Upper lobe of left lung (tissue), 6 donors: ENCODE measurements at regions not wholly inside any gene's neighbourhood (a gene's known extent, or its start where the extent isn't known, plus 50 kb on each side); places are given as distances from the start of the nearest gene placed in this dataset.

Experiments
- ATAC-seq, 2 donors: fragments of 200-7000 bp; cut with Tn5 transposase; one replicate each; pipeline ENCODE4 v1.9.1; 2022; ENCODE audit warnings: mild to moderate bottlenecking in 2 of 2, moderate library complexity in 2 of 2; ENCODE audit not compliant: low FRiP score in 2 of 2
- DNase-seq, 2 donors: peaks; one replicate each; pipeline ENCODE4 v3.0.0-alpha.2; 2019 to 2020
- H3K27ac ChIP-seq, 4 donors: fragments of 200-600 bp; sonication (generic); one replicate each; pipeline ENCODE4 v1.5.1; 2016 to 2019
- H3K27me3 ChIP-seq, 4 donors: fragments of 200-600 bp; sonication (generic); one replicate each; pipeline ENCODE4 v1.5.1; 2017 to 2019
- H3K36me3 ChIP-seq, 4 donors: fragments of 200-600 bp; sonication (generic); one replicate each; pipeline ENCODE4 v1.5.1; 2016 to 2019
- H3K4me1 ChIP-seq, 4 donors: fragments of 200-600 bp; sonication (generic); one replicate each; pipeline ENCODE4 v1.5.1; 2018 to 2019
- H3K4me3 ChIP-seq, 4 donors: fragments of 200-600 bp; sonication (generic); one replicate each; pipeline ENCODE4 v1.5.1; 2017 to 2019; ENCODE audit warnings: mild to moderate bottlenecking in 2 of 4, moderate library complexity in 1 of 4
- H3K9me3 ChIP-seq, 4 donors: fragments of 200-600 bp; sonication (generic); one replicate each; pipeline ENCODE4 v1.5.1; 2018 to 2019
- CTCF ChIP-seq, 6 experiments: fragments of 450-650 bp in 4 of 6; fragments of 200-600 bp in 2 of 6; sonication (generic) in 2 of 6; IDR thresholded peaks; one replicate each; pipeline ENCODE4 v1.5.1; 2016 to 2019; ENCODE audit warnings: antibody characterized with exemption in 6 of 6
- EP300 ChIP-seq, 4 donors: sonication (generic); formaldehyde crosslinking; IDR thresholded peaks; one replicate each; pipeline ENCODE4 v1.5.1; 2017; ENCODE audit warnings: antibody characterized with exemption in 4 of 4, control low read depth in 2 of 4
- POLR2A ChIP-seq, 4 donors: fragments of 450-650 bp; IDR thresholded peaks; one replicate each; pipeline ENCODE4 v1.5.1; 2016 to 2017; ENCODE audit warnings: antibody characterized with exemption in 4 of 4, mild to moderate bottlenecking in 2 of 4
- POLR2AphosphoS5 ChIP-seq, 2 donors: sonication (generic); formaldehyde crosslinking; IDR thresholded peaks; one replicate each; pipeline ENCODE4 v1.5.1; 2017; ENCODE audit warnings: antibody characterized with exemption in 2 of 2
- WGBS, 2 donors: methylation state at CpG; one replicate each; pipeline ENCODE4 v1.1.5; 2017 to 2018; 5-methylcytosine and 5-hydroxymethylcytosine counted together
- donor health status: DM: no; HTN: no; CAD: no; lungs with moderate emphysema.
- donor health status: DM: no; HTN: yes; CAD: no; lungs with severe emphysema.

- no peak overlapping the region for H3K27ac ChIP-seq
- no peak overlapping the region for H3K4me3 ChIP-seq
- H3K27me3 ChIP-seq = no peaks in the 10 kb centered on the region
- H3K9me3 ChIP-seq = no peaks in the 10 kb centered on the region
- DNase-seq (no peak), ATAC-seq (peak in 1 of 2 donors; percentile 52)
- no peaks in the 10 kb centered on the region for H3K4me1 ChIP-seq
- TF ChIP-seq CTCF (IDR thresholded peaks at IDR 0.05) = no peak
- no peak for TF ChIP-seq EP300 (IDR thresholded peaks at IDR 0.05)
- WGBS, 2 donors = 40 to 52% methylated on average over 19 of the region's 19 CpGs
- no peaks in the 10 kb centered on the region for H3K36me3 ChIP-seq
Observed at GRCh38 chr22:27399161-27399560, 402.4 kb downstream of the MN1 start.

GRCh38 chr22:27400811-27401210 is 400.7 kb downstream of the MN1 start:
- Histone ChIP-seq H3K4me1 (no peaks in the 10 kb centered on the region), H3K27me3 (no peaks in the 10 kb centered on the region), H3K9me3 (no peaks in the 10 kb centered on the region), H3K4me3 (no peak overlapping the region), H3K36me3 (no peaks in the 10 kb centered on the region), H3K27ac (no peak overlapping the region)
- WGBS, 2 donors = 0 to 54% methylated on average over 1 of the region's 1 CpG
- no peak for ATAC-seq
- no peak for DNase-seq
- TF ChIP-seq POLR2AphosphoS5 (IDR thresholded peaks at IDR 0.05) (no peak), CTCF (IDR thresholded peaks at IDR 0.05) (no peak), POLR2A (IDR thresholded peaks at IDR 0.05) (no peak), EP300 (IDR thresholded peaks at IDR 0.05) (no peak)

- no peak for DNase-seq
- H3K27ac ChIP-seq = no peak overlapping the region
- no peak for TF ChIP-seq EP300 (IDR thresholded peaks at IDR 0.05)
- TF ChIP-seq POLR2AphosphoS5 (IDR thresholded peaks at IDR 0.05) = no peak
- no peaks in the 10 kb centered on the region for H3K36me3 ChIP-seq
- WGBS, 2 donors = 72 to 78% methylated on average over 3 of the region's 3 CpGs
- ATAC-seq = no peak
- H3K9me3 ChIP-seq = no peaks in the 10 kb centered on the region
- H3K27me3 ChIP-seq = no peaks in the 10 kb centered on the region
- H3K4me1 ChIP-seq = no peaks in the 10 kb centered on the region
- no peak overlapping the region for H3K4me3 ChIP-seq
Observed at GRCh38 chr22:27401321-27401720, 400.2 kb downstream of the MN1 start.

DNA sequence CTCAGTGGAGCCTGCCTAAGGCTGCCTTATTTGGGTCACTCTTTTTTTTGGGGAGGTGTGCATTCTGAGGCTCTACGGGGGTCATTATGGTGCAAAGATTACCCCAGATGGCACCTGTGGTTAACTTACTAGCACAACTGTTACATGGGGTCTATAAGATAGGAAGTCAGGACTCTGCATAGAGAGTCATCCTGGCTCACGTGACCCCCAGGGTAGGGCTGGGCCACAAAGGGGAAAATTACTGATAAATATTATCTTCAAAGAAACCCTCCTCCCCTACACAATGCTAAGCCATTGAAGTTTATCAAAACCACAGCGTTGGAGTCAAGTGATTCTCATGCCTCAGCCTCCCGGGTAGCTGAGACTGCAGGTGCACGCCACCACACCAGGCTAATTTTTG is 397.1 kb downstream of the MN1 start:
- Histone ChIP-seq H3K4me3 (no peak overlapping the region), H3K9me3 (no peaks in the 10 kb centered on the region), H3K36me3 (no peaks in the 10 kb centered on the region), H3K27me3 (no peaks in the 10 kb centered on the region), H3K27ac (no peak overlapping the region), H3K4me1 (no peaks in the 10 kb centered on the region)
- WGBS, 2 donors = 89 to 90% methylated on average over 3 to 5 of the region's 5 CpGs
- ATAC-seq = no peak
- no peak for TF ChIP-seq POLR2AphosphoS5 (IDR thresholded peaks at IDR 0.05)
- TF ChIP-seq POLR2A (IDR thresholded peaks at IDR 0.05) = no peak
- no peak for TF ChIP-seq CTCF (IDR thresholded peaks at IDR 0.05)
- TF ChIP-seq EP300 (IDR thresholded peaks at IDR 0.05) = no peak
- no peak for DNase-seq

DNA sequence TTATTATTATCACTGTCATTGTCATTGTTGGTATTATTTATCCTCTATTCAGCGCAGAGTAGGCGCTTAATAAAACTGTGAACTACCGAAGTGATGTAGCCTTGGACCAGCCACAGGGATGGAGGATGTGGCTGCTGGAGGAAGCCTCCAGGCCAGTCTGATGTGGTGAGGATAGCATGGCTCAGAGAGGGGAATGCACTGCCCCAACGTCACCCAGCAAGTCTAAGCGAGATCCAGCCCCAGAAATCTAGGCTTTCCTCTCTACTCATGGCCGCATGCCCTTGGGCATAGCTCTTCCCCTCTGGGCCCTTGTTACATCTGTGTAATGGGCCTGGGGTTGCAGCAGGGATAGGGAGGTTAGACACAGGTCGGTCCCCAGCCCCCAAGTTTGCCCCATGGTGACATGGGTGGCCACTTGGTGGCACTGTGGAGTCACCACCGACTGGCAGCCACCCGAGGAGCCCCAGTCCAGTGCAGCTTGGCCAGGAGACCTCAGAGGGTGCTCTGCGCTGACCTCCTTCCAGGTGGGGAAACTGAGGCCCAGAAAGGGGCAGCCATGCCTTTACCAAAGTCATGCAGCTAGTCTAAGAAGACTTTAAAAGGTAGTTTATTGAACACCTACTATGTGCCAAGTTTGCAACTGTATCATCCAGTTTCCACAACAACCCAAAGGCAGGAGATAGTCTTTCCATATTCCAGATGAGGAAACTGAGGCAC is 395.7 kb downstream of the MN1 start:
- ATAC-seq = peak in 1 of 2 donors; percentile 78
- WGBS, 2 donors = 66 to 71% methylated on average over 9 of the region's 10 CpGs

More for the DNA sequence above, 395.7 kb downstream of the MN1 start:
- no peak for TF ChIP-seq POLR2A (IDR thresholded peaks at IDR 0.05)
- TF ChIP-seq POLR2AphosphoS5 (IDR thresholded peaks at IDR 0.05) = no peak
- peak; percentile 53 to 71 (median 64) for TF ChIP-seq CTCF (IDR thresholded peaks at IDR 0.05)
- no peak for TF ChIP-seq EP300 (IDR thresholded peaks at IDR 0.05)
- Histone ChIP-seq H3K27me3 (no peaks in the 10 kb centered on the region), H3K36me3 (no peaks in the 10 kb centered on the region), H3K4me3 (no peak overlapping the region), H3K27ac (no peak overlapping the region), H3K4me1 (no peaks in the 10 kb centered on the region), H3K9me3 (no peaks in the 10 kb centered on the region)
- DNase-seq = no peak
